Vagina (tissue), 2 donors: ENCODE measurements at regions not wholly inside any gene's neighbourhood (a gene's known extent, or its start where the extent isn't known, plus 50 kb on each side); places are given as distances from the start of the nearest gene placed in this dataset.

ENCODE experiments used
- POLR2A ChIP-seq, 2 donors: fragments of 450-650 bp; IDR thresholded peaks; one replicate each; pipeline ENCODE4 v1.6.1; 2017; ENCODE audit warnings: antibody characterized with exemption in 2 of 2, mild to moderate bottlenecking in 2 of 2, moderate library complexity in 2 of 2
- TF ChIP-seq, protein P1 (sequence below), 3 experiments: fragments of 450-650 bp in 2 of 3; fragments of 200-600 bp in 1 of 3; sonication (generic) in 1 of 3; IDR thresholded peaks; one replicate each; pipeline ENCODE4 v1.5.1; 2017 to 2019; ENCODE audit warnings: antibody characterized with exemption in 3 of 3, mild to moderate bottlenecking in 2 of 3, moderate library complexity in 2 of 3

- TF ChIP-seq, protein P1, sequence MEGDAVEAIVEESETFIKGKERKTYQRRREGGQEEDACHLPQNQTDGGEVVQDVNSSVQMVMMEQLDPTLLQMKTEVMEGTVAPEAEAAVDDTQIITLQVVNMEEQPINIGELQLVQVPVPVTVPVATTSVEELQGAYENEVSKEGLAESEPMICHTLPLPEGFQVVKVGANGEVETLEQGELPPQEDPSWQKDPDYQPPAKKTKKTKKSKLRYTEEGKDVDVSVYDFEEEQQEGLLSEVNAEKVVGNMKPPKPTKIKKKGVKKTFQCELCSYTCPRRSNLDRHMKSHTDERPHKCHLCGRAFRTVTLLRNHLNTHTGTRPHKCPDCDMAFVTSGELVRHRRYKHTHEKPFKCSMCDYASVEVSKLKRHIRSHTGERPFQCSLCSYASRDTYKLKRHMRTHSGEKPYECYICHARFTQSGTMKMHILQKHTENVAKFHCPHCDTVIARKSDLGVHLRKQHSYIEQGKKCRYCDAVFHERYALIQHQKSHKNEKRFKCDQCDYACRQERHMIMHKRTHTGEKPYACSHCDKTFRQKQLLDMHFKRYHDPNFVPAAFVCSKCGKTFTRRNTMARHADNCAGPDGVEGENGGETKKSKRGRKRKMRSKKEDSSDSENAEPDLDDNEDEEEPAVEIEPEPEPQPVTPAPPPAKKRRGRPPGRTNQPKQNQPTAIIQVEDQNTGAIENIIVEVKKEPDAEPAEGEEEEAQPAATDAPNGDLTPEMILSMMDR (IDR thresholded peaks at IDR 0.05), result no peak
- TF ChIP-seq POLR2A (IDR thresholded peaks at IDR 0.05), result no peak
Measured at GRCh38 chr13:81565849-81566248, 1224.9 kb upstream of the SPRY2 start.
